ENCODE measurements at regions not wholly inside any gene's neighbourhood (a gene's known extent, or its start where the extent isn't known, plus 50 kb on each side); places are given as distances from the start of the nearest gene placed in this dataset.

DNA sequence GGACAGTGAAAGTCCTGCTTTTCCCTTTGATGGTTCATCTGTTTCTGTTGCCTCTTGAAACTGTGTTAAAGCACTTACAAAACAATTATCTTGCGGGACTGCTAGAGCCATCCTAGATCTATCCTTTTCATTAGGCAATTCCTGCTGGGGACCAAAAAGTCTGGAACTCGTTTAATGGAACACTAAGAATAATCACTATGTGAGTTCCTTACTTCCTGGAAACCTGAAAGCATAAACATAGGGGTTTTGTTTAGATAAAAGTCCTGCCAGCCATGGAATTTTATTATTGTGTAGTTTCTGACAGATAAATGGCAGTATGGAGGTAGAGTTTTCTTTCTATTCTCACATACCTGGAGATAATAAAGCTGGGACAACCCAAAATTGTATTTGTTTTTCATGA is 1133.3 kb downstream of the SORCS3 start:
- no peaks in the 10 kb centered on the region for H3K9me3 ChIP-seq
- WGBS = 35% methylated on average over 2 of the region's 2 CpGs

DNA sequence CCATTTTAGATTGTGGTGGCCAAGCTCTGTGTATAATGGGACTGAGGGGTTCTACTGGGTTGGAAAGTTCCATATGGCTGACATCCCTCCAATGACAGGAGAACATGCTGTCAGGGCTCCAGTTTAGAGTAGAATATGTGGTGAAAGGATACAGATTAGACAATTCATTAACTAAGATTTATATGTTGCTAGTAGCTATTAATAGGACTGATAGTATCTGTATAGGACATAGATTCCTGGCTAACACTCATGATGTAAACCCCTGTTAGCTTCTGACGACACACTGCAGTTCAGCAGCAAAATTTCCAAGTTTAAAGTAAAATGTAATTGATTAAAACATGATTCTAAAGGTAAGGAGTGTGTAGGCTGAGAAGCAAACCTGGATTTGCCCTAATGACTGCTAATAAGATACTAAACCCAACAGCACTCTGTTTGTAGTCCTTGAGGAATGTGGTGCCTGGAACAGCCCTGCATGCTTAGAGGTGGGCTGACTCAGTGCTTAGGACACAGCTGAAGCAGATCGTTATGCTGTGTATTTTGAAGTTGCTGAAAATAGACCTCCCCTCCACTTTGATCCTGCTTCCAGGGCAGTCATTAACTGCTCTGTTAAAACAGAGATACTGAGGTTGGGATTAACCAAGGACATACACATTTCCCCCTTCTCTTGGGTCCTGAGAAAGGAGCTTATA is 1129.6 kb downstream of the SORCS3 start:
- no peak for TF ChIP-seq EP300 (IDR thresholded peaks at IDR 0.05)
- H3K36me3 ChIP-seq = no peaks in the 10 kb centered on the region
- H3K27ac ChIP-seq (replicated peaks in 1 of 4) = no peak overlapping the region
- H3K4me3 ChIP-seq = no peak overlapping the region
- intact Hi-C loops (cut with DNase I) = no loop called here
- 29% methylated on average over 2 of the region's 2 CpGs for WGBS
- H3K27me3 ChIP-seq = no peaks in the 10 kb centered on the region
- no peaks in the 10 kb centered on the region for H3K4me1 ChIP-seq
- no peak for DNase-seq (ENCODE audit: extremely low spot score)
- no peaks in the 10 kb centered on the region for H3K9me3 ChIP-seq

More for the DNA sequence above, 1133.3 kb downstream of the SORCS3 start:
- no peak for DNase-seq (ENCODE audit: extremely low spot score)
- H3K27ac ChIP-seq (replicated peaks in 1 of 4) = no peak overlapping the region
- intact Hi-C loops (cut with DNase I) = no loop called here
- no peak overlapping the region for H3K4me3 ChIP-seq
- H3K36me3 ChIP-seq = no peaks in the 10 kb centered on the region
- H3K4me1 ChIP-seq = no peaks in the 10 kb centered on the region
- TF ChIP-seq POLR2A (IDR thresholded peaks at IDR 0.05; ENCODE audit: low read depth) (no peak), POLR2AphosphoS5 (IDR thresholded peaks at IDR 0.05) (no peak), EP300 (IDR thresholded peaks at IDR 0.05) (no peak)
- TF ChIP-seq, protein P1, sequence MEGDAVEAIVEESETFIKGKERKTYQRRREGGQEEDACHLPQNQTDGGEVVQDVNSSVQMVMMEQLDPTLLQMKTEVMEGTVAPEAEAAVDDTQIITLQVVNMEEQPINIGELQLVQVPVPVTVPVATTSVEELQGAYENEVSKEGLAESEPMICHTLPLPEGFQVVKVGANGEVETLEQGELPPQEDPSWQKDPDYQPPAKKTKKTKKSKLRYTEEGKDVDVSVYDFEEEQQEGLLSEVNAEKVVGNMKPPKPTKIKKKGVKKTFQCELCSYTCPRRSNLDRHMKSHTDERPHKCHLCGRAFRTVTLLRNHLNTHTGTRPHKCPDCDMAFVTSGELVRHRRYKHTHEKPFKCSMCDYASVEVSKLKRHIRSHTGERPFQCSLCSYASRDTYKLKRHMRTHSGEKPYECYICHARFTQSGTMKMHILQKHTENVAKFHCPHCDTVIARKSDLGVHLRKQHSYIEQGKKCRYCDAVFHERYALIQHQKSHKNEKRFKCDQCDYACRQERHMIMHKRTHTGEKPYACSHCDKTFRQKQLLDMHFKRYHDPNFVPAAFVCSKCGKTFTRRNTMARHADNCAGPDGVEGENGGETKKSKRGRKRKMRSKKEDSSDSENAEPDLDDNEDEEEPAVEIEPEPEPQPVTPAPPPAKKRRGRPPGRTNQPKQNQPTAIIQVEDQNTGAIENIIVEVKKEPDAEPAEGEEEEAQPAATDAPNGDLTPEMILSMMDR (IDR thresholded peaks at IDR 0.05) = no peak
- no peaks in the 10 kb centered on the region for H3K27me3 ChIP-seq

DNA sequence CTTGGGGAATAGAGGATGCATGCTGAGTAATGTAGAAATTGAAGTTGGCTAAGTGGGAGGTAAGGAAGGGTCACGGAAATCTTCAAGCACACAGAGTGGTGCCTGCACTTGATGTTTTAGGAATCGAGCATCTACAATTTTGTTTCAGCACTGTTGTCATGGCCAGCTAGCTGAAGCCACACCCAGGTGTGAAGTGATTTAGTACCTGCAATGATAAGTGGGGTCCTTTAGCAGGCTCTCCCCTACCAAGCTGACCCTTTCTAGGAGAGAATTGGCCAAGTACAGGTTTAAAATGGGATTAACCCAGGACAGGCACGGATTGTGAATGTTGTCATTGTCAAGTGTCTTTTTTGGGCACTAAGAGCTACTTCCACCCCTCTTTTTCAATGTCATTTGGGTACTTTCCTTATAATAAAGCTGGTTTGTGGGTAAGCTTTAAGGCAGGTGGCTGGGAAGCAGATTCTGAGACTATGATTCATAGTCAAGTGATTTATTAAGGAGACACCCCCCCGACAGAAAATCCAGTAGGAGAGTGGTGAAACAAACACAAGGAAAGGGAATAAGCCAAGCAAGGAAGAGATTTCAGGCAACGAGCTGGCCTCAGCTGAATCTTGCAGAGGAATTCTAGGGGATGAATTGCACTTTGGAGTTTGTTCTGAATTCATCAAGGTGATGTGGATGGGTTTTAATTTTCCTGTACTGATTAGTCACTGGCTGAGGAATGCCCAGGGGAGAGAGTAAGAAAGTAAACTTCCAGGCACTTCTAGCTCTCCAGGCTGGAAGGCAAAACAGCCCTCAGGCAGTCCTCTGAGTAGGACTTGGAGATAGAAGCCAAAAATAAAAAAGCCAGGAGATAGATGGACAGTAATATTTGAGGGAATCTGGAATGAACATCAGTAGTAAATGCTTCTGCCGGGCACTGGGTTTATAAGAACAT is 1128.4 kb downstream of the SORCS3 start:
- intact Hi-C loops (cut with DNase I) = no loop called here
- DNase-seq (ENCODE audit: extremely low spot score) = no peak
- Histone ChIP-seq H3K36me3 (no peaks in the 10 kb centered on the region), H3K27me3 (no peaks in the 10 kb centered on the region), H3K4me1 (no peaks in the 10 kb centered on the region), H3K4me3 (no peak overlapping the region), H3K27ac (replicated peaks in 1 of 4) (no peak overlapping the region), H3K9me3 (no peaks in the 10 kb centered on the region)
- 41% methylated on average over 6 of the region's 6 CpGs for WGBS
- TF ChIP-seq, protein P1 (IDR thresholded peaks at IDR 0.05) = no peak
- TF ChIP-seq POLR2A (IDR thresholded peaks at IDR 0.05; ENCODE audit: low read depth) (no peak), EP300 (IDR thresholded peaks at IDR 0.05) (no peak), POLR2AphosphoS5 (IDR thresholded peaks at IDR 0.05) (no peak)

DNA sequence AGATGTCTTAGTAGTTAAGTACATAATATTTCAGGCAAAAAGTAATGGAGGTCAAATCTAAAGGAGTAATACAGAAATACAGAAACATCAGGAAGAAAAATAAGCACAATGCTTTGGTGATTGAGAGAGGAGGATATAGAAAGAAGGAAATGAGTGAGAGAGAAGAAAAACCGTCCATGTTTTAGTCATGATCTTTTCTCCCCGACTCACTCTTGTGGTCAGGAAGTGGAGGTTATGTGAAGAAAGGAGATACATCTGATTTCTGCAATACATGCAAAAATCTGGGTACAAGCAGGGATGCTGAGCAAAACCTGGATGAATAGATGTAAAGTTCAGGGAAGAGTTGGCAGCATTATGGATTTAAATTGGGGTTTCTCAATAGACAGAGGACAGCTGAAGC is 1122.5 kb downstream of the SORCS3 start:
- intact Hi-C loops (cut with DNase I) = no loop called here
- Histone ChIP-seq H3K4me3 (no peak overlapping the region), H3K27ac (replicated peaks in 1 of 4) (no peak overlapping the region), H3K9me3 (no peaks in the 10 kb centered on the region), H3K27me3 (no peaks in the 10 kb centered on the region), H3K36me3 (no peaks in the 10 kb centered on the region), H3K4me1 (no peaks in the 10 kb centered on the region)
- 71% methylated on average over 2 of the region's 2 CpGs for WGBS
- DNase-seq (ENCODE audit: extremely low spot score) = no peak
- TF ChIP-seq POLR2AphosphoS5 (IDR thresholded peaks at IDR 0.05) (no peak), EP300 (IDR thresholded peaks at IDR 0.05) (no peak), POLR2A (IDR thresholded peaks at IDR 0.05; ENCODE audit: low read depth) (no peak)
- TF ChIP-seq, protein P1 (IDR thresholded peaks at IDR 0.05) = no peak

DNA sequence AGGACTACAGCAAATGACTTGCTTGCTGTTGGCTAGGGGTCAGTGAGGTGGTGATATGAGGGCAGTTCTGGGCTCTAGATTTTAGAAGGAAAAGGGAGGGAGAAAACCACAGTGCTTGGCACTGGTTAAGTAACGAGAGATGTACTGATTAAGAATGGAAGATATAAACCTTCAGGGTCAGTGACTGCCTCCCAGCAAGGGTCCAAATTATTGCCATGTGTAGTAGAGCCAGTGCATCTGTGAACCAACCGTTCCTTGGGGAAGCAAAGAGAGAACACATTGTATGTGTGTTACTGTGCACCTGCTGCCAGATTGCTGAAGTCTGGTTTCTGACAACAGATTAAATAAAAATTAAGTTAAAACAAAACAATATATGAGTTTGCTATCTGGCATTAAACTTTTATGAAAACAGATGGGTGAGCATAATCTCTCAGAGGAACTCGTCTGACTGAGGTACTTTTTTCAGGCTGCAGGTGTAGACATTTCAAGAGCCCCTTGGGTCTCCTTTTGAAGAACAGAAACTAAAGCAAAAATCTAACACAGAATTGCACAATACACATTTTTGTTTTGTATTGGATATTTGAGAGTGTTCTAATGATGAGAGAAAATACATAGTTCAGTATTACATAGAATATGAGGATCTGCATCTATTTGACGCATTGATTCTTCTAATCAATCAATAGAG is 1120.6 kb downstream of the SORCS3 start:
- 72% methylated on average over 4 of the region's 4 CpGs for WGBS
- Histone ChIP-seq H3K27ac (replicated peaks in 1 of 4) (no peak overlapping the region), H3K9me3 (no peaks in the 10 kb centered on the region), H3K4me3 (no peak overlapping the region), H3K4me1 (no peaks in the 10 kb centered on the region), H3K36me3 (no peaks in the 10 kb centered on the region), H3K27me3 (no peaks in the 10 kb centered on the region)
- TF ChIP-seq POLR2A (IDR thresholded peaks at IDR 0.05; ENCODE audit: low read depth) (no peak), POLR2AphosphoS5 (IDR thresholded peaks at IDR 0.05) (no peak), EP300 (IDR thresholded peaks at IDR 0.05) (no peak)
- TF ChIP-seq, protein P1 (IDR thresholded peaks at IDR 0.05) = no peak
- intact Hi-C loops (cut with DNase I) = no loop called here
- DNase-seq (ENCODE audit: extremely low spot score) = no peak

All from esophagus muscularis mucosa (tissue), 4 donors.